Activated CD8-positive, alpha-beta T cell treated with anti-CD3 and anti-CD28 coated beads for 36 hours (primary cell): ENCODE measurements at regions not wholly inside any gene's neighbourhood (a gene's known extent, or its start where the extent isn't known, plus 50 kb on each side); places are given as distances from the start of the nearest gene placed in this dataset.

Source experiments
- ATAC-seq: fragments of 200-7000 bp; cut with Tn5 transposase; one replicate; pipeline ENCODE4 v1.10.0; 2021; ENCODE audit warnings: mild to moderate bottlenecking, moderate library complexity
- CTCF ChIA-PET: fragments of 350-600 bp; sonication (Branson Sonifier 250); formaldehyde crosslinking; loops from one replicate; lab custom pipeline; 2021; ENCODE audit warnings: antibody characterized with exemption; lab: Charles Lee
- POLR2A ChIA-PET: fragments of 350-600 bp; sonication (Branson Sonifier 250); formaldehyde crosslinking; loops from one replicate; lab custom pipeline; 2021; ENCODE audit warnings: antibody characterized with exemption; lab: Charles Lee
- DNase-seq: peaks from one replicate; pipeline ENCODE4 v3.0.0-alpha.2; 2020
- H3K27ac Mint-ChIP-seq: one replicate; pipeline ENCODE4 v1.8.0; 2021; ENCODE audit warnings: mild to moderate bottlenecking, mixed read lengths
- H3K27me3 Mint-ChIP-seq: one replicate; pipeline ENCODE4 v1.8.0; 2021; ENCODE audit warnings: mixed read lengths
- H3K36me3 Mint-ChIP-seq: one replicate; pipeline ENCODE4 v1.8.0; 2021; ENCODE audit warnings: low read depth, mixed read lengths
- H3K4me1 Mint-ChIP-seq: one replicate; pipeline ENCODE4 v1.8.0; 2021; ENCODE audit warnings: low read depth, mixed read lengths
- H3K4me3 Mint-ChIP-seq: one replicate; pipeline ENCODE4 v1.8.0; 2021; ENCODE audit warnings: mild to moderate bottlenecking, moderate library complexity, mixed read lengths
- H3K9me3 Mint-ChIP-seq: one replicate; pipeline ENCODE4 v1.8.0; 2021; ENCODE audit warnings: mixed read lengths
- intact Hi-C: fragments of 100-400 bp; cut with micrococcal nuclease; formaldehyde crosslinking; loops from one replicate; pipeline ENCODE4 v1.10.0; 2022
- TF ChIP-seq, protein P1 (sequence below): fragments of 200-600 bp; IDR thresholded peaks from one replicate; pipeline ENCODE4 v1.8.0; 2022; ENCODE audit warnings: antibody characterized with exemption, mild to moderate bottlenecking

DNA sequence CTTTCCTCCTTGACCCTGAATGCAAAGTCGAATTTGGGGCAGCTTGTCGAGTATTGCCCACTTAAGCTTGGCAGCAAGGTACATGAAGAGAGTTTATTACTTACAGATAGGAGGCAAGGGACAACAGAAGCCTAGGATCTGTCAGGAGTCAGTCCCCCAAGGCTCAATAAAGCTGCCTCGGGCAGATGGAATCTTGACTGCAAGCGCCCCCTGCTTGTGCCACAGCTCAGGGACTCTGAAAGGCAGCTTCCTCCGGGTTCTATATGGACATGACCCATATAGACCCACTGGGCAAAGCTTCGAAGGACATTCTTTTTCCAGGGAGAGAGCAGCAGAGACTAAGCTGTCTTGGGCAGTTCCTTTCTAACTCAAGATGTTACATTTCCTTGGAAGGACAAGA lies 971.5 kb downstream of the EFNA5 start:
- no peak overlapping the region for H3K27ac Mint-ChIP-seq
- ATAC-seq (no peak), DNase-seq (no peak)
- TF ChIP-seq, protein P1, sequence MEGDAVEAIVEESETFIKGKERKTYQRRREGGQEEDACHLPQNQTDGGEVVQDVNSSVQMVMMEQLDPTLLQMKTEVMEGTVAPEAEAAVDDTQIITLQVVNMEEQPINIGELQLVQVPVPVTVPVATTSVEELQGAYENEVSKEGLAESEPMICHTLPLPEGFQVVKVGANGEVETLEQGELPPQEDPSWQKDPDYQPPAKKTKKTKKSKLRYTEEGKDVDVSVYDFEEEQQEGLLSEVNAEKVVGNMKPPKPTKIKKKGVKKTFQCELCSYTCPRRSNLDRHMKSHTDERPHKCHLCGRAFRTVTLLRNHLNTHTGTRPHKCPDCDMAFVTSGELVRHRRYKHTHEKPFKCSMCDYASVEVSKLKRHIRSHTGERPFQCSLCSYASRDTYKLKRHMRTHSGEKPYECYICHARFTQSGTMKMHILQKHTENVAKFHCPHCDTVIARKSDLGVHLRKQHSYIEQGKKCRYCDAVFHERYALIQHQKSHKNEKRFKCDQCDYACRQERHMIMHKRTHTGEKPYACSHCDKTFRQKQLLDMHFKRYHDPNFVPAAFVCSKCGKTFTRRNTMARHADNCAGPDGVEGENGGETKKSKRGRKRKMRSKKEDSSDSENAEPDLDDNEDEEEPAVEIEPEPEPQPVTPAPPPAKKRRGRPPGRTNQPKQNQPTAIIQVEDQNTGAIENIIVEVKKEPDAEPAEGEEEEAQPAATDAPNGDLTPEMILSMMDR: no peak
- POLR2A ChIA-PET: no interaction called here
- intact Hi-C loops: no loop called here
- H3K4me1 Mint-ChIP-seq: no peaks in the 10 kb centered on the region
- H3K4me3 Mint-ChIP-seq: no peak overlapping the region
- peaks cover 2% of the 10 kb centered on the region for H3K9me3 Mint-ChIP-seq
- CTCF ChIA-PET: no interaction called here
- H3K27me3 Mint-ChIP-seq: no peaks in the 10 kb centered on the region
- no peaks in the 10 kb centered on the region for H3K36me3 Mint-ChIP-seq

DNA sequence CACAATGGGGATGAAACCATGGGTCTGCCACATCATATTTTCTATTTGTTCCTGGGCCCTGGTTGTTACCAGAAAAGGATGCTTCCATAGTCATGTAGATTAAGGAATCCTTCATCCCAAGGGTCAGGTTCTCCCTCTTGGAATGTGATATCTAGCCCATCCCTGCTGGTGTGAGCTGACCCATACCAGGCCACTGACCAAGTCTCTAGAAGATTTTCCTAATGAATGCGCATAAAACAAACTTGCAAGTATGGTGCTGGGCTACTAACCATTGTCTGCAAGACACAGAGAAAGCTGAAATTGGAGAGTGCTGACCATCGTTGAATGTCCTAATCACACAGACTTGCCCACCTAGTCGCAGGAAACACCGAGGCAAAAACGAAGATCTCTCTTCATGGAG lies 972.6 kb downstream of the EFNA5 start:
- ATAC-seq: no peak
- CTCF ChIA-PET: no interaction called here
- no peaks in the 10 kb centered on the region for H3K36me3 Mint-ChIP-seq
- intact Hi-C loops: no loop called here
- POLR2A ChIA-PET: no interaction called here
- no peak overlapping the region for H3K4me3 Mint-ChIP-seq
- H3K4me1 Mint-ChIP-seq: no peaks in the 10 kb centered on the region
- DNase-seq: no peak
- H3K27me3 Mint-ChIP-seq: no peaks in the 10 kb centered on the region
- H3K27ac Mint-ChIP-seq: no peak overlapping the region
- TF ChIP-seq, protein P1: no peak
- peaks cover 2% of the 10 kb centered on the region for H3K9me3 Mint-ChIP-seq

DNA sequence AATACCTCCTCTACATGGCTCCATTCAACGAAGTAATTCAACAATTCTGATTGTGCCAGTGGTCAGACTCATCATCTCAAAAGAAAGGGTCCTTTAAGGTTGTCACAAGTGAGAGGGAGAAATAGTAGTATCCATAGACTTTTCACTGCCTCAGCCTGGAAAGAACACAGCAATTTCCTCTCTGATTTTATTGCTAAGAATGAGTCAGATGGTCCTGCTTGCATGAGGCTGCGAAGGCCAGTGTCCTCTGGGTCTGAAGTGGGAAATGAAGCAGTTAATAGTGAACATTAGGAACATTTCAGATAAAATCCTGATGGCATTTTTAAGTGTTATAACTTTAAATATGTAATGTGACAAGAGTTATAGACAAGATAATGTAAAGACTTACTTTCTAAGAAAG lies 979.0 kb downstream of the EFNA5 start:
- CTCF ChIA-PET: no interaction called here
- no peaks in the 10 kb centered on the region for H3K36me3 Mint-ChIP-seq
- TF ChIP-seq, protein P1: no peak
- H3K9me3 Mint-ChIP-seq: peaks cover 5% of the 10 kb centered on the region
- no peak overlapping the region for H3K4me3 Mint-ChIP-seq
- no peak for ATAC-seq
- intact Hi-C loops: no loop called here
- H3K27ac Mint-ChIP-seq: no peak overlapping the region
- H3K27me3 Mint-ChIP-seq: no peaks in the 10 kb centered on the region
- DNase-seq: no peak
- POLR2A ChIA-PET: no interaction called here
- no peaks in the 10 kb centered on the region for H3K4me1 Mint-ChIP-seq

DNA sequence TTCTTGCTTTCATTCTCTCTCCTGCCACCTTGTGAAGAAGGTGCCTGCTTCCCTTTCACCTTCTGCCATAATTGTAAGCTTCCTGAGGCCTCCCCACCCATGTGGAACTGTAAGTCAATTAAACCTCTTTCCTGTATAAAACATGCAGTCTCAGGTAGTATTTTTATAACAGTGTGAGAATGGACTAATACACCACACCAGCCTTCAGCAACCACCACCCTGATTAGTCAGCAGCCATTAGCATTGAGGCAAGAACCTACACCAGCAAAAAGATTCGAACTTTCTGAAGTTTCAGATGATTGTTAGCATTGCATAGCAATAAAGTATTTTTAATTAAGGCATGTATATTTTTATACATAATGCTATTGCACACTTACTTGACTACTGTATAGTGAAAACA lies 980.2 kb downstream of the EFNA5 start:
- no peaks in the 10 kb centered on the region for H3K36me3 Mint-ChIP-seq

DNA sequence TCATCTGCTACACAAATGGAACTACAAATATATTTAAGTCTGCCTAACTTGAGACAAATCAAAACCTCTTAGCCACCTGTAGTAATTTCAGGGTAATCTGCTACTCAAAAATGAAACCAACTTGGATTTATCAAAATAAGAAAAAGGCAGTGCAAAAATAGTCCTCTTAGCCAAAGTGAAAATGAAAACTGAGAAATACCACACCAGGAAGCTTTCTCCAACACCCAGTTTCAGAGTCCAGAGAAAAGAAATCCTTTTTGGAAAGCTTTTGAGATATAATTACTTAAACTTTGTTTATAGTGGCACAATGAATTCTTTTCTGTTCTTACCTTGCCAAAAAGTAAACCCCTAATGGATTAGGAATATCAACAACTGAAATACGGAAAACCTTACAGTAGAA lies 990.4 kb downstream of the EFNA5 start:
- H3K27me3 Mint-ChIP-seq: no peaks in the 10 kb centered on the region
- H3K4me3 Mint-ChIP-seq: no peak overlapping the region
- ATAC-seq: no peak
- no peak for DNase-seq
- TF ChIP-seq, protein P1: no peak
- intact Hi-C loops: no loop called here
- no peaks in the 10 kb centered on the region for H3K36me3 Mint-ChIP-seq
- POLR2A ChIA-PET: no interaction called here
- H3K4me1 Mint-ChIP-seq: no peaks in the 10 kb centered on the region
- H3K27ac Mint-ChIP-seq: no peak overlapping the region
- peaks cover 8% of the 10 kb centered on the region for H3K9me3 Mint-ChIP-seq
- CTCF ChIA-PET: no interaction called here

More for the DNA sequence above, 980.2 kb downstream of the EFNA5 start:
- H3K27ac Mint-ChIP-seq: no peak overlapping the region
- H3K4me1 Mint-ChIP-seq: no peaks in the 10 kb centered on the region
- H3K4me3 Mint-ChIP-seq: no peak overlapping the region
- ChIA-PET POLR2A (no interaction called here), CTCF (no interaction called here)
- ATAC-seq: no peak
- peaks cover 5% of the 10 kb centered on the region for H3K9me3 Mint-ChIP-seq
- intact Hi-C loops: no loop called here
- H3K27me3 Mint-ChIP-seq: no peaks in the 10 kb centered on the region
- TF ChIP-seq, protein P1: no peak
- DNase-seq: no peak
